Prostate gland (tissue), 2 donors: ENCODE measurements at regions not wholly inside any gene's neighbourhood (a gene's known extent, or its start where the extent isn't known, plus 50 kb on each side); places are given as distances from the start of the nearest gene placed in this dataset.

Experiments
- DNase-seq: peaks from one replicate; pipeline ENCODE4 v3.0.0-alpha.2; 2019; ENCODE audit warnings: low spot score
- H3K27ac ChIP-seq, 2 donors: fragments of 200-600 bp; sonication (generic); 2 replicates each; pipeline ENCODE4 v1.5.1; 2017 to 2019
- H3K27me3 ChIP-seq: fragments of 200-600 bp; sonication (generic); replicated peaks from 2 replicates; pipeline ENCODE4 v1.5.1; 2019; ENCODE audit not compliant: insufficient read depth
- H3K36me3 ChIP-seq, 2 donors: fragments of 200-600 bp; sonication (generic); 1 replicate in 1 of 2; 2 replicates in 1 of 2; pipeline versions ENCODE4 v1.5.1 to v1.8.1; 2017 to 2019
- H3K4me1 ChIP-seq: fragments of 200-600 bp; sonication (generic); replicated peaks from 2 replicates; pipeline ENCODE4 v1.5.1; 2019
- H3K4me3 ChIP-seq, 2 donors: fragments of 200-600 bp; sonication (generic); 2 replicates each; pipeline ENCODE4 v1.5.1; 2017 to 2019
- H3K9me3 ChIP-seq: fragments of 200-600 bp; sonication (generic); 2 replicates; pipeline ENCODE4 v1.5.1; 2017
- CTCF ChIP-seq, 4 experiments: fragments of 200-600 bp in 2 of 4; fragments of 450-650 bp in 2 of 4; sonication (generic) in 2 of 4; IDR thresholded peaks; 1 replicate in 3 of 4; 2 replicates in 1 of 4; pipeline ENCODE4 v1.5.1; 2016 to 2019; ENCODE audit warnings: antibody characterized with exemption in 4 of 4, mild to moderate bottlenecking in 2 of 4, moderate library complexity in 2 of 4
- POLR2A ChIP-seq: fragments of 450-650 bp; IDR thresholded peaks from one replicate; pipeline ENCODE4 v1.6.1; 2016; ENCODE audit warnings: antibody characterized with exemption, mild to moderate bottlenecking
- POLR2AphosphoS5 ChIP-seq: sonication (generic); formaldehyde crosslinking; IDR thresholded peaks from one replicate; pipeline ENCODE4 v1.6.1; 2017; ENCODE audit warnings: antibody characterized with exemption
- WGBS: methylation state at CpG from one replicate; pipeline ENCODE4 v1.1.5; 2018; 5-methylcytosine and 5-hydroxymethylcytosine counted together
- intact Hi-C: fragments of 100-400 bp; cut with DNase I; formaldehyde crosslinking; loops from one replicate; pipeline ENCODE4 v1.14.2; 2022

- WGBS, result 92% methylated on average over 16 of the region's 16 CpGs
- Histone ChIP-seq H3K9me3 (no peaks in the 10 kb centered on the region), H3K4me3 (no peak overlapping the region), H3K4me1 (no peaks in the 10 kb centered on the region), H3K36me3 (no peaks in the 10 kb centered on the region), H3K27me3 (no peaks in the 10 kb centered on the region), H3K27ac (no peak overlapping the region)
- TF ChIP-seq POLR2A (no peak), CTCF (IDR thresholded peaks at IDR 0.05) (no peak), POLR2AphosphoS5 (no peak)
- no peak for DNase-seq
- intact Hi-C loops, result no loop called here
Measured at GRCh38 chr21:43305811-43306311, 121.1 kb downstream of the SIK1 start.

GRCh38 chr21:43305336-43305665, 121.6 kb downstream of the SIK1 start:
- Histone ChIP-seq H3K27ac (no peak overlapping the region), H3K27me3 (no peaks in the 10 kb centered on the region), H3K36me3 (no peaks in the 10 kb centered on the region), H3K4me1 (no peaks in the 10 kb centered on the region), H3K9me3 (no peaks in the 10 kb centered on the region), H3K4me3 (no peak overlapping the region)
- WGBS, result 88% methylated on average over 15 of the region's 15 CpGs
- TF ChIP-seq CTCF (IDR thresholded peaks at IDR 0.05), result no peak
- TF ChIP-seq POLR2AphosphoS5, result no peak
- intact Hi-C loops, result no loop called here
- no peak for DNase-seq

GRCh38 chr21:43304621-43305335, 122.2 kb downstream of the SIK1 start:
- H3K4me3 ChIP-seq, result no peak overlapping the region
- H3K4me1 ChIP-seq, result no peaks in the 10 kb centered on the region
- no peaks in the 10 kb centered on the region for H3K27me3 ChIP-seq
- WGBS, result 90% methylated on average over 23 of the region's 23 CpGs
- intact Hi-C loops, result no loop called here
- DNase-seq, result no peak
- H3K36me3 ChIP-seq, result no peaks in the 10 kb centered on the region
- no peak overlapping the region for H3K27ac ChIP-seq
- no peaks in the 10 kb centered on the region for H3K9me3 ChIP-seq
- TF ChIP-seq CTCF (IDR thresholded peaks at IDR 0.05) (no peak), POLR2A (no peak), POLR2AphosphoS5 (no peak)

GRCh38 chr21:43304206-43304605, 122.7 kb downstream of the SIK1 start:
- intact Hi-C loops, result no loop called here
- Histone ChIP-seq H3K4me3 (no peak overlapping the region), H3K36me3 (no peaks in the 10 kb centered on the region), H3K27ac (no peak overlapping the region), H3K9me3 (no peaks in the 10 kb centered on the region), H3K4me1 (no peaks in the 10 kb centered on the region), H3K27me3 (no peaks in the 10 kb centered on the region)
- 94% methylated on average over 14 of the region's 14 CpGs for WGBS
- no peak for TF ChIP-seq POLR2A
- no peak for TF ChIP-seq CTCF (IDR thresholded peaks at IDR 0.05)
- TF ChIP-seq POLR2AphosphoS5, result no peak
- no peak for DNase-seq
